ENCODE measurements at regions not wholly inside any gene's neighbourhood (a gene's known extent, or its start where the extent isn't known, plus 50 kb on each side); places are given as distances from the start of the nearest gene placed in this dataset.

GRCh38 chr14:44652640-44653039 is 145.6 kb upstream of the FSCB start:
- TF ChIP-seq Cebpa-rat (IDR thresholded peaks at IDR 0.05): no peak
- Histone ChIP-seq H3K36me3 (no peaks in the 10 kb centered on the region), H3K4me1 (no peaks in the 10 kb centered on the region), H3K9ac (no peak overlapping the region), H4K20me1 (no peaks in the 10 kb centered on the region), H3K27me3 (no peaks in the 10 kb centered on the region), H3K4me2 (no peak overlapping the region), H3K9me3 (replicated peaks in 1 of 11) (no peaks in the 10 kb centered on the region), H3K27ac (no peak overlapping the region), H3K4me3 (no peak overlapping the region)

DNA sequence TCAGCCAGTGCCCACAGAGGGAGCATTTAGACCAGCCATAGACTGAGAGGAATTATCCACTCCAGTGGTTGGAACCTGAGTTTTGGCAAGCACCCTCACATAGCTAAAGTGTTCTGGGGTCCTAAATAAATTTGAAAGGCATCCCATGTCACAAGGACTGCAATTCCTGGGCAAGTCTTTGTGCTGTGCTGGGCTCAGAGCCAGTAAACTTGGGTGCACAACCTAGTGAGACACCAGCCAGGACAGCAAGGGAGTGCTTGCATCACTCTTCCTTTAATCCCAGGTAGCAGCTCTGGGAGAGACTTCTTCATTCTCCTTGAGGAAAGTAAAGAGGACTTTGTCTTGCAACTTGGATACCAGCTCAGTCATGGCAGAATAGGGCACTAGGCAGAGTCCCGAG is 142.0 kb upstream of the FSCB start:
- H4K20me1 ChIP-seq: no peaks in the 10 kb centered on the region
- no peak overlapping the region for H3K4me3 ChIP-seq
- TF ChIP-seq Cebpa-rat (IDR thresholded peaks at IDR 0.05): no peak
- no peaks in the 10 kb centered on the region for H3K4me1 ChIP-seq
- no peaks in the 10 kb centered on the region for H3K27me3 ChIP-seq
- no peaks in the 10 kb centered on the region for H3K36me3 ChIP-seq
- no peak overlapping the region for H3K4me2 ChIP-seq
- no peak overlapping the region for H3K27ac ChIP-seq
- no peaks in the 10 kb centered on the region for H3K9me3 ChIP-seq (replicated peaks in 1 of 11)
- no peak overlapping the region for H3K9ac ChIP-seq

DNA sequence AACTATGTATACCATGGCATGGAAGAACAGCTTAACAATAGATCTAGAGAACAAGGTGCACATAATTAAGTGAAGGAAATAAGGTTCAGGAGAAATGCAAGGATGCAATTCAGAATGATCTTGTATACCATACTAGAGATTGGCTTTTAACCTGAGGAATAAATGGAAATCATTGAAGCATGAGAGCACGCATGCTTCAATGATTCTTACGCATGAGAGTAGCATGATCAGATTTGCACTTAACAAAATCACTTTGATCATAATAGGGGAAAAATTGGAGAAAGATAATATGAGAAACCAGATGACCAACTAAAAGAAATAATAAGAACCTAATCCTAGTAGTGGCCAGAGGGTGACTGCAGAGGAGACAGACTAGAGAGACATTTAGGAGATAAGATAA is 133.3 kb upstream of the FSCB start:
- Histone ChIP-seq H3K4me3 (no peak overlapping the region), H4K20me1 (no peaks in the 10 kb centered on the region), H3K27ac (no peak overlapping the region), H3K27me3 (no peaks in the 10 kb centered on the region), H3K4me2 (peak overlapping the region in 8 of 11 experiments; percentile 3 to 30 (median 22); a peak in 13 of 22 replicates), H3K9me3 (replicated peaks in 1 of 11) (no peaks in the 10 kb centered on the region), H3K36me3 (no peaks in the 10 kb centered on the region), H3K4me1 (peaks cover 0 to 14% (median 11%) of the 10 kb centered on the region in 10 experiments; a peak in 12 of 20 replicates), H3K9ac (no peak overlapping the region)
- TF ChIP-seq Cebpa-rat (IDR thresholded peaks at IDR 0.05): no peak

GRCh38 chr14:44639781-44640385 is 132.8 kb upstream of the FSCB start:
- Histone ChIP-seq H3K9ac (no peak overlapping the region), H3K4me1 (peaks cover 0 to 14% (median 11%) of the 10 kb centered on the region in 10 experiments; a peak in 12 of 20 replicates), H3K36me3 (no peaks in the 10 kb centered on the region), H3K27me3 (no peaks in the 10 kb centered on the region), H4K20me1 (no peaks in the 10 kb centered on the region), H3K4me3 (no peak overlapping the region), H3K9me3 (replicated peaks in 1 of 11) (no peaks in the 10 kb centered on the region), H3K4me2 (peak overlapping the region in 8 of 11 experiments; percentile 3 to 30 (median 22); a peak in 12 of 22 replicates), H3K27ac (no peak overlapping the region)
- TF ChIP-seq Cebpa-rat (IDR thresholded peaks at IDR 0.05): no peak

- no peak overlapping the region for H3K27ac ChIP-seq
- H4K20me1 ChIP-seq: no peaks in the 10 kb centered on the region
- no peak overlapping the region for H3K4me3 ChIP-seq
- H3K36me3 ChIP-seq: no peaks in the 10 kb centered on the region
- 0 out of 20 replicates have a peak, but pooled peaks cover 0 to 3% (median 0%) of the 10 kb centered on the region in 10 experiments for H3K4me1 ChIP-seq
- H3K4me2 ChIP-seq: no peak overlapping the region
- no peaks in the 10 kb centered on the region for H3K27me3 ChIP-seq
- no peak for TF ChIP-seq Cebpa-rat (IDR thresholded peaks at IDR 0.05)
- no peak overlapping the region for H3K9ac ChIP-seq
- H3K9me3 ChIP-seq (replicated peaks in 1 of 11): no peaks in the 10 kb centered on the region
These were observed 127.6 kb upstream of the FSCB start for GRCh38 chr14:44634692-44635091.

DNA sequence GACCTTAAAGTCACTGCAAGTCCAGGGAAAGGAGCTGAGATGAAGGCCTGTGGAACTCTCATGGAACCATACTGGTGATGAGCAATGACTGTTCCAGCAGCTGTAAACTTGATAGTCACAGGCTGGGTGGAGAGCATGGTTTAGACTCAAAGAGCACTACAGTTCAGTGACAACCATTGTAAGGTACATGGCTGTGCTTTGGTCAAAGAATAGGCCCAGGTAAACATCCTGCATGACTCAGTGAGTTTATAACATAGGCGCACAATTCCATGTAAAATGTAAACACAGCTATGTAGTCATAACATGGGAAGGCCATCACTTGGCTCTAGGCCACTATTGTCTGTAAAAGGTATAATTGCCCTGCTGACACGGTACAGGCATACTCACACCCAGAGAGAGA is 119.3 kb upstream of the FSCB start:
- Histone ChIP-seq H3K27me3 (no peaks in the 10 kb centered on the region), H3K4me3 (no peak overlapping the region), H3K36me3 (no peaks in the 10 kb centered on the region), H3K9me3 (replicated peaks in 1 of 11) (no peaks in the 10 kb centered on the region), H3K9ac (no peak overlapping the region), H3K27ac (no peak overlapping the region), H3K4me1 (no peaks in the 10 kb centered on the region), H4K20me1 (no peaks in the 10 kb centered on the region), H3K4me2 (no peak overlapping the region)
- TF ChIP-seq Cebpa-rat (IDR thresholded peaks at IDR 0.05): no peak

- Histone ChIP-seq H3K27me3 (no peaks in the 10 kb centered on the region), H3K4me1 (no peaks in the 10 kb centered on the region), H3K4me2 (no peak overlapping the region), H3K27ac (no peak overlapping the region), H4K20me1 (no peaks in the 10 kb centered on the region), H3K4me3 (no peak overlapping the region), H3K9ac (no peak overlapping the region), H3K9me3 (replicated peaks in 1 of 11) (no peaks in the 10 kb centered on the region), H3K36me3 (no peaks in the 10 kb centered on the region)
- TF ChIP-seq Cebpa-rat (IDR thresholded peaks at IDR 0.05): no peak
These were observed 118.0 kb upstream of the FSCB start for GRCh38 chr14:44625098-44625497.

DNA sequence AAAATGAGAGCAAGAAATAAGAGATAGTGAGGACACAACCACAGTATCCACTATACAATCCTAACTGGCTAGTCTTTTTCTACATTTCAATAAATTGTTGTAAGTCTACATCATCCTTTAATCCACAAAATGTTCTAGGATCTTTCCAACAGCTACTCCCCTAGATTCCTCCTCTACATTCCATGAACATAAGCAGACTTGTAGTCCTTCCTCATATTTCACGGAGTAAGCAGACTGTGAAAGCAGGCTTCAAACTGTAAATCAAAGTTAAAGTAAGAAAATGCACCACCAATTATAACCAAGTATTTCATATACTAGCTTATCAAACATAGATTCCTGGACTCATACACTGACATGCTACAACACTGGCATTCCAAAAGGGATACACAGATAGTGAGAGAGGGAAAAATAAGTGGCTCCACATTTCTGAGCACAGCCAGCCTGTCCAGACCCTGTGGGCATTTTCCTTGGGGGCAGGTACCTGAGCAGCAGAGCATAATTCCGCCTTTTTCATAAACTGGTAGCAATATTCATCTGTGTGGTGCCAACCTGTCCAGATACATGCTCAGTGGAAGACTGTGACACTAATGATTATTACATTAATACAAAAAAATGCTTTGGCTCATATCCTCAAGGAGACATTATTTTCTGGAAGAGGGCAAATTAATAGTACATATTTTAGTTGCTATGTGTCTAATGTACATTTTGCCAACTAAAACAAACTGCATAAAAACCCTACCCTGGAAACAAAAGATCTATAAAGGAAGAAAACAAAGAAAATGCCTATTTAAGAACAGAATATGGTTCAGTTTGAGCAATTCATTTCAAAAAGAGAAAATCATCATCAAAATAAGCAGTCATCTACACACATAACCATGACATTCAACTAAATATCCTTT is 113.3 kb upstream of the FSCB start:
- Histone ChIP-seq H3K4me1 (no peaks in the 10 kb centered on the region), H3K4me3 (no peak overlapping the region), H4K20me1 (no peaks in the 10 kb centered on the region), H3K36me3 (no peaks in the 10 kb centered on the region), H3K9me3 (replicated peaks in 1 of 11) (no peaks in the 10 kb centered on the region), H3K9ac (no peak overlapping the region), H3K27ac (no peak overlapping the region), H3K4me2 (no peak overlapping the region), H3K27me3 (no peaks in the 10 kb centered on the region)
- TF ChIP-seq Cebpa-rat (IDR thresholded peaks at IDR 0.05): no peak

- H3K4me3 ChIP-seq: no peak overlapping the region
- no peaks in the 10 kb centered on the region for H3K4me1 ChIP-seq
- no peak overlapping the region for H3K4me2 ChIP-seq
- H3K27ac ChIP-seq: no peak overlapping the region
- H3K9me3 ChIP-seq (replicated peaks in 1 of 11): no peaks in the 10 kb centered on the region
- no peak for TF ChIP-seq Cebpa-rat (IDR thresholded peaks at IDR 0.05)
- H3K9ac ChIP-seq: no peak overlapping the region
- H4K20me1 ChIP-seq: no peaks in the 10 kb centered on the region
- no peaks in the 10 kb centered on the region for H3K27me3 ChIP-seq
- no peaks in the 10 kb centered on the region for H3K36me3 ChIP-seq
These were observed 109.1 kb upstream of the FSCB start for GRCh38 chr14:44616204-44616603.

Data from BLaER1 treated with 17β-estradiol and CSF1 and Interleukin-3, amounts not matched to agents 10 nM and 100 nM (cell line).